ENCODE measurements at regions not wholly inside any gene's neighbourhood (a gene's known extent, or its start where the extent isn't known, plus 50 kb on each side); places are given as distances from the start of the nearest gene placed in this dataset.

GRCh38 chr2:4914551-4914950 is 777.6 kb upstream of the SOX11 start:
- TF ChIP-seq, protein P1, sequence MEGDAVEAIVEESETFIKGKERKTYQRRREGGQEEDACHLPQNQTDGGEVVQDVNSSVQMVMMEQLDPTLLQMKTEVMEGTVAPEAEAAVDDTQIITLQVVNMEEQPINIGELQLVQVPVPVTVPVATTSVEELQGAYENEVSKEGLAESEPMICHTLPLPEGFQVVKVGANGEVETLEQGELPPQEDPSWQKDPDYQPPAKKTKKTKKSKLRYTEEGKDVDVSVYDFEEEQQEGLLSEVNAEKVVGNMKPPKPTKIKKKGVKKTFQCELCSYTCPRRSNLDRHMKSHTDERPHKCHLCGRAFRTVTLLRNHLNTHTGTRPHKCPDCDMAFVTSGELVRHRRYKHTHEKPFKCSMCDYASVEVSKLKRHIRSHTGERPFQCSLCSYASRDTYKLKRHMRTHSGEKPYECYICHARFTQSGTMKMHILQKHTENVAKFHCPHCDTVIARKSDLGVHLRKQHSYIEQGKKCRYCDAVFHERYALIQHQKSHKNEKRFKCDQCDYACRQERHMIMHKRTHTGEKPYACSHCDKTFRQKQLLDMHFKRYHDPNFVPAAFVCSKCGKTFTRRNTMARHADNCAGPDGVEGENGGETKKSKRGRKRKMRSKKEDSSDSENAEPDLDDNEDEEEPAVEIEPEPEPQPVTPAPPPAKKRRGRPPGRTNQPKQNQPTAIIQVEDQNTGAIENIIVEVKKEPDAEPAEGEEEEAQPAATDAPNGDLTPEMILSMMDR (conservative IDR thresholded peaks at IDR 0.05) = no peak
- TF ChIP-seq ZFX (IDR thresholded peaks at IDR 0.05) = no peak

All from C4-2B (cell line).